ENCODE measurements at regions not wholly inside any gene's neighbourhood (a gene's known extent, or its start where the extent isn't known, plus 50 kb on each side); places are given as distances from the start of the nearest gene placed in this dataset.
"Not testable (repeated sequence)": the region's sequence is repeated elsewhere in the genome, so short reads cannot be mapped to it uniquely, and the experiment has no call there.

- TF ChIP-seq CTCF, POLR2A (IDR thresholded peaks at IDR 0.05): not testable (repeated sequence)
Measured at GRCh38 chr2:155880382-155880781, 452.1 kb downstream of the NR4A2 start.

All from heart left ventricle (tissue), 13 donors.